GM13977 (cell line): ENCODE measurements at regions not wholly inside any gene's neighbourhood (a gene's known extent, or its start where the extent isn't known, plus 50 kb on each side); places are given as distances from the start of the nearest gene placed in this dataset.

Source experiments
- DNase-seq: peaks from one replicate; pipeline ENCODE4 v3.0.0; 2012; ENCODE audit warnings: low spot score
- in situ Hi-C: fragments of 300-500 bp; cut with MboI; formaldehyde crosslinking; loops from one replicate; pipeline ENCODE4 v1.12.0; 2022; ENCODE audit warnings: low sequenced_read_pairs, low pct_unique_long_range_greater_than_20kb, mixed read lengths, inconsistent platforms; ENCODE audit not compliant: unreplicated experiment
- TF ChIP-seq, protein P1 (sequence below): IDR thresholded peaks from 2 replicates; pipeline ENCODE4 v1.5.1; 2012; ENCODE audit warnings: mild to moderate bottlenecking, control low read depth; ENCODE audit not compliant: insufficient read depth; ENCODE audit errors: extremely low read depth, missing control alignments

DNA sequence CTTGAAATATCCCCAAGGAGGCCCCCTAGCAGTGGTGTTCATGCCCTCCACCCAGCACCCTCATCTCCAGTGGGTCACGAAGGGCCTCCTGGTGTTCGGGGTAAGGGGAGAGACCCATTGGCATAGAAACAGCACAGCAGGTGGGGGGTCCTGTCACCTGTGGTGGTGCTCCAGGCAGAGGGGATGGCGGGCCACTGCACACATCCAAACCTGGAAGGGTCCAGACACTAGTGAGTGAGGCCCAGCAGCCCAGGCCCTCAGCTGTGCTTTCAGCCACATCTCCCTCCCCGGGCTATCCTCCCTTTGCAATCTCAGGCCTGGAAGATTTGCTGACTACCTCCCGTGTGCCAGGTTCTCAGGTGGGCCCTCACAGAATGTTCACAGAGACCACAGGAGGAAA, 59.4 kb upstream of the LYVE1 start:
- DNase-seq: no peak
- in situ Hi-C loops: no loop called here
- TF ChIP-seq, protein P1, sequence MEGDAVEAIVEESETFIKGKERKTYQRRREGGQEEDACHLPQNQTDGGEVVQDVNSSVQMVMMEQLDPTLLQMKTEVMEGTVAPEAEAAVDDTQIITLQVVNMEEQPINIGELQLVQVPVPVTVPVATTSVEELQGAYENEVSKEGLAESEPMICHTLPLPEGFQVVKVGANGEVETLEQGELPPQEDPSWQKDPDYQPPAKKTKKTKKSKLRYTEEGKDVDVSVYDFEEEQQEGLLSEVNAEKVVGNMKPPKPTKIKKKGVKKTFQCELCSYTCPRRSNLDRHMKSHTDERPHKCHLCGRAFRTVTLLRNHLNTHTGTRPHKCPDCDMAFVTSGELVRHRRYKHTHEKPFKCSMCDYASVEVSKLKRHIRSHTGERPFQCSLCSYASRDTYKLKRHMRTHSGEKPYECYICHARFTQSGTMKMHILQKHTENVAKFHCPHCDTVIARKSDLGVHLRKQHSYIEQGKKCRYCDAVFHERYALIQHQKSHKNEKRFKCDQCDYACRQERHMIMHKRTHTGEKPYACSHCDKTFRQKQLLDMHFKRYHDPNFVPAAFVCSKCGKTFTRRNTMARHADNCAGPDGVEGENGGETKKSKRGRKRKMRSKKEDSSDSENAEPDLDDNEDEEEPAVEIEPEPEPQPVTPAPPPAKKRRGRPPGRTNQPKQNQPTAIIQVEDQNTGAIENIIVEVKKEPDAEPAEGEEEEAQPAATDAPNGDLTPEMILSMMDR: no peak

DNA sequence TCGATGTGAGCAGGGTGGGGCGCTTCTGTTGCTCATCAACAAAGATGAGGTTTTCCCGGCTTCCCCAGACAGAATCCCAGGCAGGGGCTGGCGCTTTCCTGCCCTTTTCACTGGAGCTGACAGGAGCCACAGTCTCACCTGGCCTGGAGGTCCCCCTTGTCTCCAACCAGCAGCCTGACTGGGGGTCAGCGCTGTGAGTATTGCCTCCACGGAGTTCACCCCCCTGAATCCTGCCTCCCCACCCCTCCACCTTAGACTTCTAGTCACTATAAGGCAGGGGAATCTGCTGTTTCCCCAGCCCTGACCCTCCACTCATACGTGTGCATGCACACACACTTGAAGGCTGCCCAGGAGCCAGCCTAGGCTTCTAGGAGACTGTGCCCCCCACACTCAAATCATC, 58.8 kb upstream of the LYVE1 start:
- TF ChIP-seq, protein P1: no peak
- DNase-seq: no peak
- in situ Hi-C loops: no loop called here

DNA sequence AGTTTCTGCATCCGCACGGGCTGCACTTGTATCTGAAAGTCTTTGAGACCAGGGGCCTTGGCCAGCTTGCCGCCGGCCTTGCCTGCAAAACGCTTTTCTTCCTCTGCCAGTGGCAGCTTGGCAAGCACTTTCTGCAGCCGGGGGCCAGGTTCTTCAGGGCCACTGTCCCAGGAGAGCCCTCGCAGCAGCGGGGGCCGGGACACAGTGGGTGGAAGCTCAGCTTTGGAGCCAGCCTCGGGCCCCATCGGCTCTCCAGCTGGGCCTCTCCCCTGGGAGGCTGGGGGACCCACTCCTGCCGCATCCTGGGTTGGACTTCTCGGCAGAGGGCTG, 57.5 kb upstream of the LYVE1 start:
- TF ChIP-seq, protein P1: no peak
- DNase-seq: no peak
- in situ Hi-C loops: no loop called here

DNA sequence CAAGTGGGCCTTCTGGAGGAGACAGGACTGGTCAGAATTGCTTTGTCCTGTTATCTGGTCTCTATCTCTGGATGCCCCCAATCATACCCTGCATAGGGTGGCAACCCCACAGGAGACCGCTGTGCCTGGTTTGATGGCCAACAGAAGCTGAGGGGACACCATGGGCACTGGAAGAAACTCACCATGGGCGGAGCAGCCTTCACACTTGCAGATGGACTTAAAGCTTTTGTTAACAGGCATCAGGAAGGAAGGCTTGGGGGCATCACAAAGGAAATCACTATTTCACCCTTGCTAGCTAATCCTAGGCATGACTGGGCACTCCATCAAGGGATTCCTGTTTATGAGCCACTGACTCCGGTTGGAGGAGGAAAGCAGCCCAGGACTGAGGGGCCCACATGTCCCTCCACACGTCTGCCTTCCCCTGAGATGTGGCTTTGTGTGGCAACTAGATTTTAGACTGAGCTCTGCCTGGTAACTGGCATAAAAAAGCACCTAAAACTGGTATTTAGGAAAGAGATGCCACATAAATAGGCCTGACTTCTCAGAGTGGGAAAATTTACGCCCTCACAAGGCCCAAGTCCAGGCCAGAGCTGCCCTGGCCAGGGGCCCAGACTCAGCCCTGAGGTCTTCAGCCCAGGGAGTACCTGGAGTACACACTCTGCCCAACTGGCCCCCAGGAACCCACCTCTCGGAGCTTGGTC, 57.0 kb upstream of the LYVE1 start:
- DNase-seq: no peak
- in situ Hi-C loops: no loop called here
- TF ChIP-seq, protein P1: no peak

DNA sequence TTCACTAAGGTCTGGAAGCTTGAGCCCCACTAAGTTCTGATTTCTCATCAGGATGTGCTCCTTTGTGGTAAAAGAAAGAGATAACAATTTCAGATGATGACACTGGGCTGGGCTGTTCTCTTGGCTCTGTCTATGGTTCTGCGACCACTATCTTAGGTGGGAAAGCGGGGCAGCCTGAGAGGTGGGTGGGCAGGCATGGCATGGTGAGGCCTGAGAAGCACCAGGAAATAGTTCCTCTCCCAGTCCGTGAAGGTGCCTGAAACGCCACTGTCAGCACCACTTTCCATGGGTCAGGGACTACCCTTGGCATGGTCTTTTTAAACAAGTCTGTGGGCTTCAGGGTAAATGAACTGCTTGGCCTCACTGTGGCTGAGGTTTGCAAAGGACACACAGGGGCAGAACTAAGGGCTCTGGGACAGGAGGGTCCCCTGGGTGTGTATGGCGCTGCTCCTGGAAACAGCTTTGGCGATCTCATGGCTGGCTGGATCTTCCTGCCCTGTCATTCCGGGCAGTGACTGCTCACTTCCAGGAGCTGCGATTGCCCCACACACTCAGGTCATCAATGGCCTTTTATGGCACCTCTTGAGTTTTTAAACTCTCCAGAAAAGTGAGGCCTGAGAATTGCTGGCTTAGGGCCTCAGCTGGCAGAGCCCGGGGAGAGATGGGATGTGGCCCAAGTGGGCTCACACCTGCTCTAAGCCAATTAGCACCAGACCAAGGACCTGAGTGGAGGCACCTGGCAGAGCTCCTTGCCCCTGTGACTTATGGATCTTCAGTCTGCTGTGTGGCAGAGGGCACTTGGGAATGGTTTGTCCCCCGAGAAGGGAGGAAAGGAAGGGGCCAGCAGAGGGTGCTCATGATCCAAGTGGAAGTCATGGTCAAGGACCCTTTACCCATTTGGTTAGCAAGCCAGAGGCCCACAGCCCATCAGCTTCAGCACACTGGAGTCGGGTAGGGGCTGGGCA, 55.6 kb upstream of the LYVE1 start:
- TF ChIP-seq, protein P1: peak; percentile 62
- in situ Hi-C loops: no loop called here
- peak; percentile 68 for DNase-seq

DNA sequence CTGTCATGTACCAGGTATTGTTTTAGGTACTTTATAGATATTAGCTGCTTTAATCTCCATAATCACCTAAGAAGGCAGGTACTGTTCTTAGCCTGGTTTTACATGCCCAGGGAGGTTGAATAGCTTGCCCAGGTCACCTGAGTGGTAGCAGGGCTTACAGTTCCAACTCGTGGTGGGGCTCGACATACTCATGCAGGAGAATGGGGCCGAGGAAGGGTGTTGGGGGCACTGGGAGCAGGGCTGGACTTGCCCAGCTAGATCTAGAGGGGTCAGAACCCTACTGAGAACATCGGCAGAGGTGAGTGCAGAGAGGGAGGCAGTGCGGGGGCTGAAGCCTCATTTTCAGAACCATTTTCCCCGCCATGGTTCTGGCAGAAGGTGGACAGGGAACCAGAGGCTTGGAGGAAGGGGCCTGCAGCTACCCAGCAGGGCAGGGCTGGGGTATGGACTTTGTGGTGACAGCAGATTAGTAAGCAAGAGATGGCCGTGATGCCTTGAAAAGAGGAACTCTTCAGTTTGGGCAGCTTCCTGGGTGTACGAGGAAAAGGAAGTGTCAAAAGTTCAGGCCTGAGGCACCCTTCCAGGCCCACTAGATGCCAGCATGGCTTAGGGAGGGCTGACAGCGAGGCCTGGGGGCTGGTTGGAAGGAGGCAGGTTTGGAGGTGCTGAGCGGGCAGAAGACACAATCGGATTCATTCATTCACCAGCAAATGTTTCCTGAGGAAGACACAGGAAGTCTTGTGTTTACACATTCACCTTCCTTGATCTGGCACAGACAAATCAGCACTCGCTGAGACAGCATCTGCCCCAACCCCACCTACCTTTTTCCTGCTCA, 54.7 kb upstream of the LYVE1 start:
- in situ Hi-C loops: no loop called here
- DNase-seq: no peak

More for the DNA sequence above, 54.7 kb upstream of the LYVE1 start:
- TF ChIP-seq, protein P1: no peak
